Trophoblast cell (in vitro differentiated cells and primary cell): ENCODE measurements at regions not wholly inside any gene's neighbourhood (a gene's known extent, or its start where the extent isn't known, plus 50 kb on each side); places are given as distances from the start of the nearest gene placed in this dataset.
"Not testable (repeated sequence)": the region's sequence is repeated elsewhere in the genome, so short reads cannot be mapped to it uniquely, and the experiment has no call there.

Experiments
- DNase-seq, 2 donors: peaks; one replicate each; pipeline ENCODE4 v3.0.0-alpha.2; 2016
- H2AFZ ChIP-seq: 2 replicates; pipeline ENCODE4 v1.6.1; 2013; ENCODE audit warnings: low read length, moderate library complexity, mild to moderate bottlenecking; ENCODE audit not compliant: insufficient read depth, poor library complexity
- H2AK5ac ChIP-seq: 2 replicates; pipeline ENCODE4 v1.6.1; 2013; ENCODE audit warnings: mild to moderate bottlenecking, low read length
- H2BK120ac ChIP-seq: 2 replicates; pipeline ENCODE4 v1.6.1; 2013; ENCODE audit warnings: low read length, mild to moderate bottlenecking, moderate library complexity; ENCODE audit not compliant: insufficient read depth, poor library complexity
- H2BK12ac ChIP-seq: 2 replicates; pipeline ENCODE4 v1.6.1; 2013; ENCODE audit warnings: mild to moderate bottlenecking, low read length, moderate library complexity
- H2BK5ac ChIP-seq: 2 replicates; pipeline ENCODE4 v1.6.1; 2013; ENCODE audit warnings: low read length, low read depth, moderate library complexity, mild to moderate bottlenecking; ENCODE audit not compliant: poor library complexity
- H3K14ac ChIP-seq: 2 replicates; pipeline ENCODE4 v1.6.1; 2013; ENCODE audit warnings: mild to moderate bottlenecking, low read length
- H3K18ac ChIP-seq: 2 replicates; pipeline ENCODE4 v1.6.1; 2013; ENCODE audit warnings: mild to moderate bottlenecking, low read length
- H3K23ac ChIP-seq: 2 replicates; pipeline ENCODE4 v1.6.1; 2013; ENCODE audit warnings: low read length
- H3K27ac ChIP-seq: 2 replicates; pipeline ENCODE4 v1.5.1; 2013; ENCODE audit warnings: low read depth, mild to moderate bottlenecking, inconsistent platforms, low read length, moderate library complexity
- H3K27me3 ChIP-seq: 2 replicates; pipeline ENCODE4 v1.6.1; 2013; ENCODE audit warnings: inconsistent platforms, mild to moderate bottlenecking, low read length, moderate library complexity; ENCODE audit not compliant: insufficient read depth
- H3K36me3 ChIP-seq, 2 experiments: 1 replicate in 1 of 2; 2 replicates in 1 of 2; pipeline ENCODE4 v1.6.1; 2013; ENCODE audit warnings: low read length in 2 of 2, mild to moderate bottlenecking in 2 of 2, moderate library complexity in 1 of 2; ENCODE audit not compliant: insufficient read depth in 2 of 2, control insufficient read depth in 1 of 2
- H3K4ac ChIP-seq: 2 replicates; pipeline ENCODE4 v1.6.1; 2013; ENCODE audit warnings: low read depth, mild to moderate bottlenecking, low read length, moderate library complexity
- H3K4me1 ChIP-seq, 2 experiments: 1 replicate in 1 of 2; 2 replicates in 1 of 2; pipeline ENCODE4 v1.6.1; 2013; ENCODE audit warnings: low read length in 2 of 2, mild to moderate bottlenecking in 2 of 2, moderate library complexity in 1 of 2; ENCODE audit not compliant: insufficient read depth in 2 of 2, control insufficient read depth in 1 of 2
- H3K4me2 ChIP-seq: 2 replicates; pipeline ENCODE4 v1.6.1; 2013; ENCODE audit warnings: inconsistent platforms, mild to moderate bottlenecking, low read length, moderate library complexity
- H3K4me3 ChIP-seq: 2 replicates; pipeline ENCODE4 v1.5.1; 2013; ENCODE audit warnings: mild to moderate bottlenecking, low read depth, low read length, inconsistent platforms
- H3K79me1 ChIP-seq: one replicate; pipeline ENCODE4 v1.6.1; 2013; ENCODE audit warnings: low read length
- H3K79me2 ChIP-seq: 2 replicates; pipeline ENCODE4 v1.6.1; 2013; ENCODE audit warnings: low read length, mild to moderate bottlenecking; ENCODE audit not compliant: control insufficient read depth, insufficient read depth, poor library complexity
- H3K9ac ChIP-seq: 2 replicates; pipeline ENCODE4 v1.6.1; 2013; ENCODE audit warnings: mild to moderate bottlenecking, low read length
- H3K9me3 ChIP-seq: 2 replicates; pipeline ENCODE4 v1.6.1; 2013; ENCODE audit warnings: low read depth, mild to moderate bottlenecking, control low read depth, inconsistent platforms, low read length; ENCODE audit not compliant: insufficient read depth
- H4K12ac ChIP-seq: 2 replicates; pipeline ENCODE4 v1.6.1; 2013; ENCODE audit warnings: low read depth, mild to moderate bottlenecking, low read length, moderate library complexity
- H4K8ac ChIP-seq: 2 replicates; pipeline ENCODE4 v1.6.1; 2013; ENCODE audit warnings: low read depth, mild to moderate bottlenecking, low read length, moderate library complexity
- H4K91ac ChIP-seq: one replicate; pipeline ENCODE4 v1.6.1; 2013; ENCODE audit warnings: low read depth, mild to moderate bottlenecking, low read length, moderate library complexity
- WGBS: extraction: QIAGEN DNeasy Blood & Tissue Kit; methylation state at CpG from one replicate; pipeline ENCODE4 v1.1.7; 2013; ENCODE audit warnings: missing lambda C conversion rate; ENCODE audit not compliant: insufficient read length, insufficient coverage; ENCODE audit errors: extremely low coverage; 5-methylcytosine and 5-hydroxymethylcytosine counted together

GRCh38 chr16:10328291-10328690 is 57.6 kb upstream of the ATF7IP2 start:
- H2AK5ac ChIP-seq, H3K23ac ChIP-seq, H3K27ac ChIP-seq, H3K36me3 ChIP-seq, H4K12ac ChIP-seq, H3K14ac ChIP-seq, H3K4me3 ChIP-seq, H3K79me2 ChIP-seq, H2BK5ac ChIP-seq, H2BK120ac ChIP-seq, H3K4ac ChIP-seq, H2BK12ac ChIP-seq, H4K8ac ChIP-seq, H3K79me1 ChIP-seq, H3K9ac ChIP-seq, H3K9me3 ChIP-seq, H3K4me2 ChIP-seq, H4K91ac ChIP-seq, H3K18ac ChIP-seq, H3K27me3 ChIP-seq, H2AFZ ChIP-seq: not testable (repeated sequence)
- WGBS, result no CpG with 5 or more reads among the region's 5 CpGs
- H3K4me1 ChIP-seq, result peaks cover 8 to 11% of the 10 kb centered on the region in 2 experiments
- peak; percentile 94 to 96 for DNase-seq

- no peaks in the 10 kb centered on the region for H3K79me2 ChIP-seq
- no peak overlapping the region for H2AK5ac ChIP-seq
- H3K23ac ChIP-seq, result no peak overlapping the region
- no peak overlapping the region for H4K91ac ChIP-seq
- no peak overlapping the region for H3K18ac ChIP-seq
- H3K36me3 ChIP-seq, result no peaks in the 10 kb centered on the region
- no peak overlapping the region for H4K8ac ChIP-seq
- no peak overlapping the region for H3K4ac ChIP-seq
- no peak for DNase-seq
- H2BK5ac ChIP-seq, result no peak overlapping the region
- H3K9me3 ChIP-seq, result no peaks in the 10 kb centered on the region
- no peak overlapping the region for H2AFZ ChIP-seq
- peaks cover 10 to 14% of the 10 kb centered on the region in 2 experiments for H3K4me1 ChIP-seq
- no peak overlapping the region for H3K4me3 ChIP-seq
- no peak overlapping the region for H3K9ac ChIP-seq
- no peak overlapping the region for H2BK12ac ChIP-seq
- no peak overlapping the region for H3K4me2 ChIP-seq
- peak overlapping the region; percentile 57 for H3K27ac ChIP-seq
- no peak overlapping the region for H2BK120ac ChIP-seq
- no peak overlapping the region for H4K12ac ChIP-seq
- H3K27me3 ChIP-seq, result no peaks in the 10 kb centered on the region
- no peak overlapping the region for H3K14ac ChIP-seq
- peaks cover 3% of the 10 kb centered on the region for H3K79me1 ChIP-seq
Measured at GRCh38 chr16:10332241-10332640, 53.6 kb upstream of the ATF7IP2 start.

- no peaks in the 10 kb centered on the region for H3K27me3 ChIP-seq
- no peak overlapping the region for H3K4me3 ChIP-seq
- H4K8ac ChIP-seq, result peak overlapping the region; percentile 22
- H2AK5ac ChIP-seq, result peak overlapping the region; percentile 18
- H3K79me1 ChIP-seq, result peaks cover 3% of the 10 kb centered on the region
- no peak overlapping the region for H3K23ac ChIP-seq
- no peak overlapping the region for H3K4me2 ChIP-seq
- peak overlapping the region; percentile 15 for H2BK5ac ChIP-seq
- peak overlapping the region; percentile 40 for H3K18ac ChIP-seq
- H3K9me3 ChIP-seq, result no peaks in the 10 kb centered on the region
- no peak overlapping the region for H2AFZ ChIP-seq
- no peak overlapping the region for H4K12ac ChIP-seq
- H3K4ac ChIP-seq, result peak overlapping the region; percentile 19
- peaks cover 10 to 14% of the 10 kb centered on the region in 2 experiments for H3K4me1 ChIP-seq
- WGBS, result no CpG with 5 or more reads among the region's 7 CpGs
- H2BK120ac ChIP-seq, result peak overlapping the region; percentile 29
- no peak for DNase-seq
- H2BK12ac ChIP-seq, result peak overlapping the region; percentile 82
- H3K36me3 ChIP-seq, result no peaks in the 10 kb centered on the region
- H3K79me2 ChIP-seq, result no peaks in the 10 kb centered on the region
- no peak overlapping the region for H3K9ac ChIP-seq
- peak overlapping the region; percentile 45 for H4K91ac ChIP-seq
- no peak overlapping the region for H3K14ac ChIP-seq
- peak overlapping the region; percentile 57 for H3K27ac ChIP-seq
Measured at GRCh38 chr16:10332775-10333174, 53.1 kb upstream of the ATF7IP2 start.

- H3K79me1 ChIP-seq, result peaks cover 3% of the 10 kb centered on the region
- peak in 1 of 2 donors; percentile 46 for DNase-seq
- WGBS, result no CpG with 5 or more reads among the region's 10 CpGs
Measured at GRCh38 chr16:10333321-10334032, 52.4 kb upstream of the ATF7IP2 start.

More at GRCh38 chr16:10333321-10334032, 52.4 kb upstream of the ATF7IP2 start:
- peaks cover 8 to 14% of the 10 kb centered on the region in 2 experiments for H3K4me1 ChIP-seq
- no peak overlapping the region for H2BK5ac ChIP-seq
- H3K18ac ChIP-seq, result peak overlapping the region; percentile 73
- H3K9me3 ChIP-seq, result no peaks in the 10 kb centered on the region
- H2AFZ ChIP-seq, result no peak overlapping the region
- no peak overlapping the region for H3K14ac ChIP-seq
- no peak overlapping the region for H3K27ac ChIP-seq
- no peak overlapping the region for H3K9ac ChIP-seq
- H2BK12ac ChIP-seq, result peak overlapping the region; percentile 80
- no peak overlapping the region for H3K4me3 ChIP-seq
- no peak overlapping the region for H3K4ac ChIP-seq
- H3K36me3 ChIP-seq, result no peaks in the 10 kb centered on the region
- H2BK120ac ChIP-seq, result no peak overlapping the region
- H4K91ac ChIP-seq, result peak overlapping the region; percentile 38
- H2AK5ac ChIP-seq, result no peak overlapping the region
- no peak overlapping the region for H4K12ac ChIP-seq
- no peaks in the 10 kb centered on the region for H3K27me3 ChIP-seq
- H4K8ac ChIP-seq, result no peak overlapping the region
- H3K23ac ChIP-seq, result no peak overlapping the region
- no peak overlapping the region for H3K4me2 ChIP-seq
- no peaks in the 10 kb centered on the region for H3K79me2 ChIP-seq
